PC-9 (cell line): ENCODE measurements at regions not wholly inside any gene's neighbourhood (a gene's known extent, or its start where the extent isn't known, plus 50 kb on each side); places are given as distances from the start of the nearest gene placed in this dataset.

Experiments
- BruUV-seq: library from RNA; stranded (reverse); fragments of 400-500 nt; replicated peaks from 2 replicates; lab custom pipeline; 2021; lab: Mats Ljungman, UMichigan
- CTCF ChIA-PET: fragments of 300-600 bp; sonication (Branson Sonifier 250); formaldehyde crosslinking; loops from one replicate; lab custom pipeline; 2022; ENCODE audit warnings: antibody characterized with exemption; lab: Charles Lee
- POLR2A ChIA-PET: fragments of 300-600 bp; sonication (Branson Sonifier 250); formaldehyde crosslinking; loops from one replicate; lab custom pipeline; 2022; ENCODE audit warnings: antibody characterized with exemption; ENCODE audit not compliant: unreplicated experiment; lab: Charles Lee
- DNase-seq, 2 experiments: peaks; one replicate each; pipeline versions ENCODE4 v3.0.0 to v3.0.0-alpha.2; 2015 to 2022; ENCODE audit warnings: mixed read lengths in 1 of 2
- H2AFZ ChIP-seq: fragments of 200-600 bp; sonication (generic); 2 replicates; pipeline ENCODE4 v1.8.1; 2017; ENCODE audit warnings: antibody characterized with exemption
- H3F3A ChIP-seq: fragments of 200-600 bp; sonication (generic); 2 replicates; pipeline ENCODE4 v1.8.1; 2017; ENCODE audit warnings: antibody characterized with exemption, mild to moderate bottlenecking, low read depth; ENCODE audit not compliant: insufficient read depth
- H3K27ac ChIP-seq: fragments of 200-600 bp; sonication (generic); 2 replicates; pipeline ENCODE4 v1.6.1; 2016; ENCODE audit warnings: mixed run types
- H3K27me3 ChIP-seq: fragments of 200-600 bp; sonication (generic); 2 replicates; pipeline ENCODE4 v1.6.1; 2016; ENCODE audit warnings: low read depth, mixed run types; ENCODE audit not compliant: insufficient read depth
- H3K36me3 ChIP-seq: fragments of 200-600 bp; sonication (generic); 2 replicates; pipeline ENCODE4 v1.6.1; 2016; ENCODE audit warnings: low read depth, mixed run types
- H3K4me1 ChIP-seq: fragments of 200-600 bp; sonication (generic); replicated peaks from 2 replicates; pipeline ENCODE4 v1.6.1; 2016; ENCODE audit warnings: mixed run types; ENCODE audit not compliant: insufficient read depth
- H3K4me2 ChIP-seq: fragments of 200-600 bp; sonication (generic); 2 replicates; pipeline ENCODE4 v1.6.1; 2017; ENCODE audit warnings: mixed run types
- H3K4me3 ChIP-seq: fragments of 200-600 bp; sonication (generic); 2 replicates; pipeline ENCODE4 v1.6.1; 2016; ENCODE audit warnings: mixed run types
- H3K79me2 ChIP-seq: fragments of 200-600 bp; sonication (generic); 2 replicates; pipeline ENCODE4 v1.6.1; 2017; ENCODE audit warnings: low read depth, mixed run types
- H3K9me2 ChIP-seq: fragments of 200-600 bp; sonication (generic); 2 replicates; pipeline ENCODE4 v1.8.1; 2017; ENCODE audit warnings: mild to moderate bottlenecking; ENCODE audit not compliant: insufficient read depth
- H3K9me3 ChIP-seq: fragments of 200-600 bp; sonication (generic); 2 replicates; pipeline ENCODE4 v1.8.1; 2016; ENCODE audit warnings: low read depth; ENCODE audit not compliant: insufficient read depth
- H4K20me1 ChIP-seq: fragments of 200-600 bp; sonication (generic); 2 replicates; pipeline ENCODE4 v1.8.1; 2017; ENCODE audit not compliant: insufficient read depth
- EZH2 ChIP-seq: fragments of 200-600 bp; sonication (generic); IDR thresholded peaks from 2 replicates; pipeline ENCODE4 v1.8.0; 2017; ENCODE audit warnings: antibody characterized with exemption, low read depth
- intact Hi-C: fragments of 100-400 bp; cut with micrococcal nuclease; formaldehyde crosslinking; loops from one replicate; pipeline ENCODE4 v1.10.0; 2022; ENCODE audit not compliant: unreplicated experiment
- TF ChIP-seq, protein P1 (sequence below): fragments of 200-600 bp; sonication (generic); conservative IDR thresholded peaks from 2 replicates; pipeline ENCODE4 v1.6.1; 2017; ENCODE audit warnings: mixed run types, antibody characterized with exemption, mild to moderate bottlenecking, moderate library complexity

DNA sequence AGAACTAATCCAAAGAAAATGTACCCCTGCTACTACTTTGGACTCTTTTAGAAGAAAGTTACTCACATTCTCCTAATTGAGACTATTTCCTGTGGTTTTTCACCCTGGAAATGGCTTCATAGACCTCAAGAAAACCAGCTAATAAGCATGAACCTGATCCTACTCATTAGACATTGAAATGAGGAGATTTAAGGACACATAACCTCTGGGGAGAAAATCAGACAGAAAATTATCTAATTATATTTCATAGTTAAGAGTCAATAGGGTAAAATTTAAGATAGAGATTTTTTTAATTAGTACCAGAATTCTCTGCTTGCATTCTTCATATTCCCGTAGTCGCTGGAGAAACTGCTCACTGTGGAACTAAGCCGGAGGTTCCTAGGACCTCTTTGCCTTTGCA, 114.6 kb upstream of the ACP3 start:
- no TSS peak for BruUV-seq
- H2AFZ ChIP-seq, result no peak overlapping the region
- H3K27ac ChIP-seq, result no peak overlapping the region
- no peaks in the 10 kb centered on the region for H4K20me1 ChIP-seq
- H3K4me3 ChIP-seq, result no peak overlapping the region
- no peak for DNase-seq
- CTCF ChIA-PET, result no interaction called here
- no peak overlapping the region for H3K4me2 ChIP-seq
- no peaks in the 10 kb centered on the region for H3K79me2 ChIP-seq
- H3K27me3 ChIP-seq, result no peaks in the 10 kb centered on the region
- no peaks in the 10 kb centered on the region for H3K36me3 ChIP-seq
- TF ChIP-seq, protein P1, sequence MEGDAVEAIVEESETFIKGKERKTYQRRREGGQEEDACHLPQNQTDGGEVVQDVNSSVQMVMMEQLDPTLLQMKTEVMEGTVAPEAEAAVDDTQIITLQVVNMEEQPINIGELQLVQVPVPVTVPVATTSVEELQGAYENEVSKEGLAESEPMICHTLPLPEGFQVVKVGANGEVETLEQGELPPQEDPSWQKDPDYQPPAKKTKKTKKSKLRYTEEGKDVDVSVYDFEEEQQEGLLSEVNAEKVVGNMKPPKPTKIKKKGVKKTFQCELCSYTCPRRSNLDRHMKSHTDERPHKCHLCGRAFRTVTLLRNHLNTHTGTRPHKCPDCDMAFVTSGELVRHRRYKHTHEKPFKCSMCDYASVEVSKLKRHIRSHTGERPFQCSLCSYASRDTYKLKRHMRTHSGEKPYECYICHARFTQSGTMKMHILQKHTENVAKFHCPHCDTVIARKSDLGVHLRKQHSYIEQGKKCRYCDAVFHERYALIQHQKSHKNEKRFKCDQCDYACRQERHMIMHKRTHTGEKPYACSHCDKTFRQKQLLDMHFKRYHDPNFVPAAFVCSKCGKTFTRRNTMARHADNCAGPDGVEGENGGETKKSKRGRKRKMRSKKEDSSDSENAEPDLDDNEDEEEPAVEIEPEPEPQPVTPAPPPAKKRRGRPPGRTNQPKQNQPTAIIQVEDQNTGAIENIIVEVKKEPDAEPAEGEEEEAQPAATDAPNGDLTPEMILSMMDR, result no peak
- no peak for TF ChIP-seq EZH2
- intact Hi-C loops, result no loop called here
- no peaks in the 10 kb centered on the region for H3K9me2 ChIP-seq
- H3F3A ChIP-seq, result no peaks in the 10 kb centered on the region
- H3K4me1 ChIP-seq, result peaks cover 16% of the 10 kb centered on the region
- H3K9me3 ChIP-seq, result no peaks in the 10 kb centered on the region
- POLR2A ChIA-PET, result interaction anchor here (0.7 kb wide), 1 partner anchor 371 kb away, joined by 5 read pairs; no protein-coding TSS in a partner anchor

DNA sequence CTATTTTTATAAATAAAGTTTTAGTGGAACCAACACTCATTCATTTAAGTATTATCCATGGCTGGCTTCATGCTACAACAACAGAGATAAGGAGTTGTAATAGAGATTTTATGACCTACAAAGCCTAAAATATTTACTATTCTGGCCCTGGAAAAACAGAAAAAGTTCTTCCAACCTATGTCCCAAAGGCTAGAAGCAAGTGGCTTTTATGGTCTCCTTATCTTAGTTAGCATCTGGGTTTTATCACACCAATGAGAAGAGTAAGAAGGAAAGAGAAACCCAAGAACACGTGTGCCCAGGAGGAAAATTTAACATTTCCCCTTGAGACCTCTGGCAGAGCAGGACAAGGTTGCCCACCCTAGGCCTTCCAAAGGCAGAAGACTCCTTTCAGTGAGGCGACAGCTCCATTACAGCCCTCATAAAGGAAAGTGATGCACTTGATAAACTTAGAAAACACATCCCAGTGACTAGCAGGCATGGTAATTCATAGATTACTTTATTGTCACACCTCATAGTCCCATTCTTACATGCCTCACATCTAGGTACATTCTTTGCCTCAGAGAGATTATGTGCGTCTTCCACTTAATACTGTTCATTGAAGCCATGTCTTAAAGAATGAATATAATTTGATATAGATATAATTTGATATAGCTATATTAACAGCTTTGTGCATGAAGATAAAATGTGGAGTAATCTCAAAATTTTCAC, 113.2 kb upstream of the ACP3 start:
- intact Hi-C loops, result no loop called here
- no peak for TF ChIP-seq EZH2
- TF ChIP-seq, protein P1, result no peak
- H3K9me2 ChIP-seq, result no peaks in the 10 kb centered on the region
- no peaks in the 10 kb centered on the region for H3K27me3 ChIP-seq
- no peaks in the 10 kb centered on the region for H3F3A ChIP-seq
- ChIA-PET POLR2A (no interaction called here), CTCF (no interaction called here)
- H3K27ac ChIP-seq, result no peak overlapping the region
- H3K79me2 ChIP-seq, result no peaks in the 10 kb centered on the region
- no TSS peak for BruUV-seq
- DNase-seq, result no peak
- H3K36me3 ChIP-seq, result no peaks in the 10 kb centered on the region
- H2AFZ ChIP-seq, result no peak overlapping the region
- no peak overlapping the region for H3K4me3 ChIP-seq
- no peaks in the 10 kb centered on the region for H3K9me3 ChIP-seq
- no peaks in the 10 kb centered on the region for H4K20me1 ChIP-seq
- no peak overlapping the region for H3K4me2 ChIP-seq
- peaks cover 16% of the 10 kb centered on the region for H3K4me1 ChIP-seq

DNA sequence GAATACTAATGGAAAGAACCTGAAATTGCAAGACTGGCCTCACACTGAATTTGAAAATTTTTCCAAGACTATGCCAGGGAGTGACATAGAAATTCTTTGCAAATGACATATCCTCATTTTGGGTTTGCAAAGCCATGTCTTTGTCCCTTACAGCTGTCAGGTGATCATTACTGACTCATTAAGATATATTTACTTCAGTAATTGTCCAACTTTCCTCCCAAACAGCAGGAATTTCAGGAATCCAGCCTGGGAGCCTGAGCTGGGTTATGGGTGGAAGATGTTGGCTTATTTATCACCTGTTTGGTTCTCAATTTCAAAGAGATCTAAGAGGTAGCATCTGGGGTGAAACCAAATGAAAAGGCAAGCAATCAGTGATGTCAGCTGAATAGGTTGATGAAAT, 111.6 kb upstream of the ACP3 start:
- CTCF ChIA-PET, result interaction anchor here (0.6 kb wide), 1 partner anchor 277 kb away, joined by 3 read pairs; no protein-coding TSS in a partner anchor

More for the DNA sequence above, 111.6 kb upstream of the ACP3 start:
- Histone ChIP-seq H3K27ac (0 out of 2 replicates have a peak overlapping the region, but pooled peaks have one; percentile 36), H2AFZ (no peak overlapping the region), H3K4me1 (peaks cover 16% of the 10 kb centered on the region), H3K27me3 (no peaks in the 10 kb centered on the region), H3K36me3 (no peaks in the 10 kb centered on the region), H3K4me2 (no peak overlapping the region), H3K4me3 (no peak overlapping the region), H3F3A (no peaks in the 10 kb centered on the region), H4K20me1 (no peaks in the 10 kb centered on the region), H3K9me3 (no peaks in the 10 kb centered on the region), H3K9me2 (no peaks in the 10 kb centered on the region), H3K79me2 (no peaks in the 10 kb centered on the region)
- POLR2A ChIA-PET, result no interaction called here
- no peak for TF ChIP-seq EZH2
- TF ChIP-seq, protein P1, result no peak
- intact Hi-C loops, result no loop called here
- DNase-seq, result peak in 1 of 2 experiments; percentile 62
- BruUV-seq, result no TSS peak
